Stimulated activated CD8-positive, alpha-beta memory T cell treated with anti-CD3 and anti-CD28 coated beads, Interleukin-7, amount 100 ng/mL, for 48 hours (primary cell): ENCODE measurements at regions not wholly inside any gene's neighbourhood (a gene's known extent, or its start where the extent isn't known, plus 50 kb on each side); places are given as distances from the start of the nearest gene placed in this dataset.

Experiments
- DNase-seq, 2 donors: peaks; one replicate each; pipeline ENCODE4 v3.0.0-alpha.2; 2020; ENCODE audit warnings: low read depth in 1 of 2; ENCODE audit errors: extremely low read depth in 1 of 2

- DNase-seq: no peak
These were observed 54.2 kb upstream of the ANKRD1 start for GRCh38 chr10:90975096-90975495.

- no peak for DNase-seq
These were observed 56.4 kb upstream of the ANKRD1 start for GRCh38 chr10:90977162-90977854.

GRCh38 chr10:90977855-90978486 is 57.1 kb upstream of the ANKRD1 start:
- no peak for DNase-seq

GRCh38 chr10:90982406-90983008 is 61.6 kb upstream of the ANKRD1 start:
- DNase-seq: no peak

- no peak for DNase-seq
These were observed 63.1 kb upstream of the ANKRD1 start for GRCh38 chr10:90983914-90984549.

- DNase-seq: no peak
These were observed 64.0 kb upstream of the ANKRD1 start for GRCh38 chr10:90984898-90985297.

- no peak for DNase-seq
These were observed 64.5 kb upstream of the ANKRD1 start for GRCh38 chr10:90985321-90985933.

GRCh38 chr10:90986136-90986760 is 65.4 kb upstream of the ANKRD1 start:
- no peak for DNase-seq

GRCh38 chr10:90986870-90987269 is 66.0 kb upstream of the ANKRD1 start:
- no peak for DNase-seq

- no peak for DNase-seq
These were observed 66.5 kb upstream of the ANKRD1 start for GRCh38 chr10:90987383-90987782.

- no peak for DNase-seq
These were observed 67.1 kb upstream of the ANKRD1 start for GRCh38 chr10:90988024-90988423.

- DNase-seq: no peak
These were observed 67.9 kb upstream of the ANKRD1 start for GRCh38 chr10:90988802-90989201.

- DNase-seq: no peak
These were observed 68.5 kb upstream of the ANKRD1 start for GRCh38 chr10:90989378-90989777.

- DNase-seq: no peak
These were observed 71.6 kb upstream of the ANKRD1 start for GRCh38 chr10:90992462-90992861.

GRCh38 chr10:90993340-90993739 is 72.5 kb upstream of the ANKRD1 start:
- DNase-seq: no peak

GRCh38 chr10:90997670-90998069 is 76.8 kb upstream of the ANKRD1 start:
- DNase-seq: no peak

- no peak for DNase-seq
These were observed 78.0 kb upstream of the ANKRD1 start for GRCh38 chr10:90998733-90999511.

- DNase-seq: no peak
These were observed 78.8 kb upstream of the ANKRD1 start for GRCh38 chr10:90999512-91000172.

- DNase-seq: no peak
These were observed 79.6 kb upstream of the ANKRD1 start for GRCh38 chr10:91000470-91000869.

- DNase-seq: no peak
These were observed 80.1 kb upstream of the ANKRD1 start for GRCh38 chr10:91000985-91001384.
